WERI-Rb-1 (cell line): ENCODE measurements at regions not wholly inside any gene's neighbourhood (a gene's known extent, or its start where the extent isn't known, plus 50 kb on each side); places are given as distances from the start of the nearest gene placed in this dataset.

Experiments
- DNase-seq: peaks from one replicate; pipeline ENCODE4 v3.0.0-alpha.2; 2020
- H3K27ac ChIP-seq: fragments of 250-450 bp; sonication (Bioruptor Pico); 2 replicates; pipeline ENCODE4 v1.5.1; 2020; ENCODE audit warnings: mild to moderate bottlenecking, moderate library complexity
- H3K27me3 ChIP-seq: fragments of 250-450 bp; sonication (Bioruptor Pico); 2 replicates; pipeline ENCODE4 v1.5.1; 2021; ENCODE audit warnings: mild to moderate bottlenecking, low read depth, moderate library complexity; ENCODE audit not compliant: insufficient read depth, severe bottlenecking
- H3K36me3 ChIP-seq: fragments of 250-450 bp; sonication (Bioruptor Pico); 2 replicates; pipeline ENCODE4 v1.5.1; 2020; ENCODE audit warnings: mild to moderate bottlenecking, moderate library complexity
- H3K4me3 ChIP-seq: 2 replicates; pipeline ENCODE4 v1.5.1; 2011; ENCODE audit warnings: low read depth, mild to moderate bottlenecking, control low read depth, low read length
- H3K9me3 ChIP-seq: fragments of 250-450 bp; sonication (Bioruptor Pico); 2 replicates; pipeline ENCODE4 v1.5.1; 2021; ENCODE audit warnings: mild to moderate bottlenecking, moderate library complexity; ENCODE audit not compliant: severe bottlenecking
- TF ChIP-seq, protein P1 (sequence below): IDR thresholded peaks from 2 replicates; pipeline ENCODE4 v1.5.1; 2011; ENCODE audit warnings: low read depth, mild to moderate bottlenecking, control low read depth, inconsistent platforms, low read length

DNA sequence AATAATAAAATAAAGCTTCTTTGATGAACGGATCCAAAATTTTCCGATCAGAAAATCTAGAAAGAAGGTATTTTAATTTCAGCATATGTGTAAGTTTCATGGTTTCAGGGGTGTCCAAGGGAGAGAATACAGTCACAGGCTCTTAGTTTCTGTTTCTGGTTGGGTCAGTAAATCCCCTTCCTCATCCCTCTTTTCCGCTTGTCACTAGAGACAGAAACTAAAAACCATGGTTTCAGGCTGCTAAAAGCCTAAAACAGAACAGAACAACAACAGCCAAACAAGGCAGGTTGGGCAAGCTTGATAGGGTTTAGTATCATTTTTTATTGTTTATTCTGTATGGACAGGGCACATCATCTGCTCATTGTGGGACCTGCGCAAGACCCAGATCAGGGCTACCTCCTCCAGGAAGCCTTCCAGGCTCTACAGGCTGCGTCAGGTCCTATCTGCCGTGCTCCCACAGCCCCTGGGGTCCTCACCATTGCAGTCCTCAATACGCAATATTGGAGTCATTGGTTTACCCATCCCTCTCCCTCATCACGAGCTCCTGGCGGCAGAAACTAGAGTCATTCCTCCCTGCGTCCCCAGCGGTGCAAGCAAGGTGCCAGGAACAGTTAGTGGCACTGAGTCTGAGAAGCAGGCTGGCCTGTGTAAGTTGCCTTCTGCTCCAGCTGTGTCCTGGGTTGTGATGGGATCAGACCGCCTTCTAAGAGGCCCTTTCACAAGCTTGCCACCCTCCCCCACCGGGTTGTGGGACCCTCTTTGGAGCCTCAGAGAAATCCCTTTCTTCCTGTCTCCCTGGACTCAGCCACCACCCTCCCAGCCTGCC lies 70.2 kb upstream of the CUX1 start:
- Histone ChIP-seq H3K9me3 (no peaks in the 10 kb centered on the region), H3K27me3 (no peaks in the 10 kb centered on the region), H3K4me3 (no peak overlapping the region), H3K27ac (no peak overlapping the region), H3K36me3 (no peaks in the 10 kb centered on the region)
- no peak for DNase-seq
- TF ChIP-seq, protein P1, sequence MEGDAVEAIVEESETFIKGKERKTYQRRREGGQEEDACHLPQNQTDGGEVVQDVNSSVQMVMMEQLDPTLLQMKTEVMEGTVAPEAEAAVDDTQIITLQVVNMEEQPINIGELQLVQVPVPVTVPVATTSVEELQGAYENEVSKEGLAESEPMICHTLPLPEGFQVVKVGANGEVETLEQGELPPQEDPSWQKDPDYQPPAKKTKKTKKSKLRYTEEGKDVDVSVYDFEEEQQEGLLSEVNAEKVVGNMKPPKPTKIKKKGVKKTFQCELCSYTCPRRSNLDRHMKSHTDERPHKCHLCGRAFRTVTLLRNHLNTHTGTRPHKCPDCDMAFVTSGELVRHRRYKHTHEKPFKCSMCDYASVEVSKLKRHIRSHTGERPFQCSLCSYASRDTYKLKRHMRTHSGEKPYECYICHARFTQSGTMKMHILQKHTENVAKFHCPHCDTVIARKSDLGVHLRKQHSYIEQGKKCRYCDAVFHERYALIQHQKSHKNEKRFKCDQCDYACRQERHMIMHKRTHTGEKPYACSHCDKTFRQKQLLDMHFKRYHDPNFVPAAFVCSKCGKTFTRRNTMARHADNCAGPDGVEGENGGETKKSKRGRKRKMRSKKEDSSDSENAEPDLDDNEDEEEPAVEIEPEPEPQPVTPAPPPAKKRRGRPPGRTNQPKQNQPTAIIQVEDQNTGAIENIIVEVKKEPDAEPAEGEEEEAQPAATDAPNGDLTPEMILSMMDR, result no peak

DNA sequence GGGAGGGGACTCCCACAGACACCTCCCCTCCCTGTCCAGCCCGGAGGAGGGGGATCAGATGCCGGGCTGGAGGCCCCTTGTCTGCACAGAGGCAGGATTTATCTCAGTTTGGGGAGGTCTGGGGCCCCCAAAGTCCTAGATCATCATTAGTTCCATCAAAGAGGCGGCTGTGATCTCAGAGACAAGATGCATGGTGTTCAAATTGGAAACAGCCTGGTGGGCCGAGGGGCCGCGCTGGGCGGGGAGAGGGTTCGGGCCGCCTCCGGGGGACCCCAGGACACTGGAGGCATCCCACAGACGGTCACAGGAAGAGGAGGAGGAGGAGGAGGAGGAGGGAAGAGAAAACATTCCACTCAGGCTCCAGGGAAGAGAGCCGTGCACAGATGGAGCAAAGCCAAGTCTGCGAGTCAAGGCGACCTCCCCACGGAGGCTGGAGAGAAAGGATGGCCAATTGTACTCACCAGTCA lies 69.5 kb upstream of the CUX1 start:
- Histone ChIP-seq H3K9me3 (no peaks in the 10 kb centered on the region), H3K27me3 (no peaks in the 10 kb centered on the region), H3K36me3 (no peaks in the 10 kb centered on the region), H3K27ac (no peak overlapping the region), H3K4me3 (no peak overlapping the region)
- DNase-seq, result no peak
- TF ChIP-seq, protein P1, result no peak

DNA sequence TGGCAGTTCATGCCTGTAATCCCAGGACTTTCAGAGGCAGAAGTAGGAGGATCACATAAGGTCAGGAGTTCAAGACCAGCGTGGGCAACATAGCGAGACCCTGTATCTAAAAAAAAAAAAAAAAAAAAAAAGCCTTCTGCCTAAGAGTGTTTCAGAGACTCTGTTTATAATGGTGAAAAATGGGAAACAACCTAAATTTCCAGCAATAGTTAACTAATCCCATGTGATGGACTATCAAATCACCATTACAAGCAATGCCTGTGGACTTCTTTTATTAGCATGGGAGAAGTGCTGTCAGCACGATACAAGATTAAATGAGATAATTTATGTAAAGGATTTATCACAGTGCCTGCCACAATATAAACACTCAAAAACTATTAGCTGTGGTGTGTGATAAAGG lies 67.5 kb upstream of the CUX1 start:
- Histone ChIP-seq H3K27ac (no peak overlapping the region), H3K9me3 (no peaks in the 10 kb centered on the region), H3K36me3 (no peaks in the 10 kb centered on the region), H3K4me3 (no peak overlapping the region), H3K27me3 (no peaks in the 10 kb centered on the region)
- TF ChIP-seq, protein P1, result no peak
- DNase-seq, result no peak

DNA sequence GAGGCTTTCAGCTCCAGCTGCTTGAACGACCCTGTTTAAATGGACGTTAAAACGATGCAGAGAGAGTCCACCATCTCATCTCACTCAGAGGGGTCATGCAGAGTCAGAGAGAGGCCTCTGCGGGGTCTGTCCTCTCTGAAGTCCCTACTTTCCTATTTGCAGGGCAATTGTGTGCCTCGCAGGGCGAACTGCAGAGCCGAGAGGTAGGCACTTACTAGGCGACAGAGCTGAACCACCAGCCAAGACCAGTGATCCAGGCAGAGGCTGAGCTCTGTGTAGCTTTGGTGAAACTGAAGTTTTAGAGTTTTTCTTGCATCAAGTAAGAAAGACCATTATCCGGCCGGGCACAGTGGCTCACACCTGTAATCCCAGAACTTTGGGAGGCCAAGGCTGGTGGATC lies 64.1 kb upstream of the CUX1 start:
- Histone ChIP-seq H3K36me3 (no peaks in the 10 kb centered on the region), H3K27me3 (no peaks in the 10 kb centered on the region), H3K9me3 (no peaks in the 10 kb centered on the region), H3K4me3 (no peak overlapping the region), H3K27ac (no peak overlapping the region)
- TF ChIP-seq, protein P1, result no peak
- DNase-seq, result no peak

DNA sequence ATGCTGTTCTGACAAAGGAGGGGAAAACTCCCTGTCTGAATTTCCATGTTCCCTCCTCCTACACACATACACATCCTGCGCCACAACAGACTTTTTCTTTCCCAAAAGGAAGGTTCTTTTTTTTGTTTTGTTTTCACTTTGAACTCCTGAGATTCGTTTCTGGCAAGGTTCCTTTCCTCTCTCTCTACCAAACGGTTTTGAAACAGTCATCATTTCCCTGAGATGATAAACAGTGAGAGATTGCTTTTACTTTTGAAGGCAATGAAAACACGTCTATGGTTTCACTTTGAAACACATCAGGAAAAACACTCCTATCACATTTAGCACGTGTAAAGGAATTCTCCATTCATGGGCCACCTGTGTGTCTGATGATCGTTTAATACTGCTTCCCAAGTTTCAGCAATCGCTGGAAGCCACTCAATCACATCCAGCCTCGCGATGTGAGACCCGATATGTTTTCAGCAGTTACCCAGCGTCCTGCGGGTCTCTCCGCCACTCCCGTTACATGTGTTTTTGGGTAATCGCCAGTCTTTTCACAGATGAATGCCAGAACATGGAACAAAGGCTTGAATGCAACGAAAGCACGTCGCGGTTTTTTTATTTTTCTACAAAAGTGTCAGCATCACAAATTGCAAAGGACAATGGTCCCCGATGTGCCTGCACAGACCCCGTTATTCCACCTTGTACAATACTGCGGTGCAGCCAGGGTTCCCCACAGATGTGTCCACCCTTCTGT lies 62.8 kb upstream of the CUX1 start:
- no peaks in the 10 kb centered on the region for H3K9me3 ChIP-seq
- DNase-seq, result no peak
- TF ChIP-seq, protein P1, result no peak
- no peak overlapping the region for H3K27ac ChIP-seq
- no peak overlapping the region for H3K4me3 ChIP-seq
- H3K27me3 ChIP-seq, result no peaks in the 10 kb centered on the region
- no peaks in the 10 kb centered on the region for H3K36me3 ChIP-seq
